Endothelial cell of umbilical vein (primary cell): ENCODE measurements at regions not wholly inside any gene's neighbourhood (a gene's known extent, or its start where the extent isn't known, plus 50 kb on each side); places are given as distances from the start of the nearest gene placed in this dataset.

Experiments used
- BruUV-seq: library from RNA; stranded (reverse); fragments of 400-500 nt; replicated peaks from 2 replicates; lab custom pipeline; 2021; lab: Mats Ljungman, UMichigan
- CTCF ChIA-PET: fragments of 300-600, 350-600 bp; sonication (Branson Sonifier 250); formaldehyde crosslinking; loops from one replicate; lab custom pipeline; 2021; ENCODE audit warnings: antibody characterized with exemption, inconsistent platforms; lab: Charles Lee
- POLR2A ChIA-PET: fragments of 300-600, 350-600 bp; sonication (Branson Sonifier 250); formaldehyde crosslinking; loops from one replicate; lab custom pipeline; 2021; ENCODE audit warnings: antibody characterized with exemption, inconsistent platforms; lab: Charles Lee
- DNase-seq: peaks from one replicate; pipeline ENCODE4 v3.0.0-alpha.2; 2011; ENCODE audit warnings: low read depth, low spot score
- FAIRE-seq: peaks from 2 replicates; lab custom pipeline; 2011; peaks lifted over from hg19 to GRCh38; lab: Jason Lieb, UNC
- H2AFZ ChIP-seq: 2 replicates; pipeline ENCODE4 v1.6.0; 2012; ENCODE audit warnings: low read depth, low read length, control low read depth, inconsistent platforms
- H3K27ac ChIP-seq: 2 replicates; pipeline ENCODE4 v1.5.1; 2011; ENCODE audit warnings: low read depth, mild to moderate bottlenecking, control low read depth, low read length, moderate library complexity; ENCODE audit not compliant: insufficient read depth
- H3K27me3 ChIP-seq, 2 experiments: 2 replicates each; pipeline versions ENCODE4 v1.6.0 to v1.6.1; 2011; ENCODE audit warnings: low read length in 2 of 2, mixed read lengths in 1 of 2; ENCODE audit not compliant: control insufficient read depth in 2 of 2, insufficient read depth in 2 of 2
- H3K36me3 ChIP-seq, 2 experiments: 2 replicates in 1 of 2; 3 replicates in 1 of 2; pipeline ENCODE4 v1.5.1; 2011; ENCODE audit warnings: low read length in 2 of 2, mild to moderate bottlenecking in 1 of 2, moderate library complexity in 1 of 2; ENCODE audit not compliant: control insufficient read depth in 2 of 2, insufficient read depth in 2 of 2; ENCODE audit errors: extremely low read depth in 1 of 2
- H3K4me1 ChIP-seq: 3 replicates; pipeline ENCODE4 v1.5.1; 2011; ENCODE audit warnings: mild to moderate bottlenecking, low read length; ENCODE audit not compliant: control insufficient read depth, insufficient read depth; ENCODE audit errors: extremely low read depth
- H3K4me2 ChIP-seq: 2 replicates; pipeline ENCODE4 v1.6.1; 2011; ENCODE audit warnings: low read length, control low read depth, mixed read lengths; ENCODE audit not compliant: insufficient read depth
- H3K4me3 ChIP-seq, 3 experiments: fragments of 200-600 bp in 1 of 3; sonication (generic), shearing (Covaris generic) in 1 of 3; replicated peaks in 1 of 3; 2 replicates each; pipeline ENCODE4 v1.5.1; 2011 to 2016; ENCODE audit warnings: control low read depth in 3 of 3, low read length in 3 of 3, mild to moderate bottlenecking in 2 of 3, inconsistent platforms in 1 of 3, low read depth in 1 of 3, moderate library complexity in 1 of 3; ENCODE audit not compliant: insufficient read depth in 1 of 3
- H3K79me2 ChIP-seq: 2 replicates; pipeline ENCODE4 v1.6.0; 2012; ENCODE audit warnings: low read length, inconsistent platforms; ENCODE audit not compliant: control insufficient read depth, insufficient read depth
- H3K9ac ChIP-seq: replicated peaks from 2 replicates; pipeline ENCODE3; 2011; ENCODE audit warnings: low read length, control low read depth; ENCODE audit not compliant: insufficient read depth; ENCODE audit errors: extremely low read depth
- H3K9me1 ChIP-seq: replicated peaks from 3 replicates; pipeline ENCODE4 v1.6.0; 2011; ENCODE audit warnings: mild to moderate bottlenecking, low read length; ENCODE audit not compliant: control insufficient read depth, insufficient read depth; ENCODE audit errors: extremely low read depth
- H3K9me3 ChIP-seq: replicated peaks from 2 replicates; pipeline ENCODE4 v1.5.1; 2012; ENCODE audit warnings: low read length, inconsistent platforms; ENCODE audit not compliant: control insufficient read depth, insufficient read depth
- H4K20me1 ChIP-seq: replicated peaks from 2 replicates; pipeline ENCODE3; 2011; ENCODE audit warnings: mild to moderate bottlenecking, low read length; ENCODE audit not compliant: control insufficient read depth, insufficient read depth; ENCODE audit errors: extremely low read depth
- EZH2 ChIP-seq: IDR thresholded peaks from 2 replicates; pipeline ENCODE4 v1.6.1; 2012; ENCODE audit warnings: borderline replicate concordance, low read depth, mild to moderate bottlenecking, moderate library complexity, low read length, inconsistent platforms; ENCODE audit not compliant: severe bottlenecking
- FOS ChIP-seq: IDR thresholded peaks from 2 replicates; pipeline ENCODE4 v1.6.1; 2011; ENCODE audit warnings: mild to moderate bottlenecking, low read length, moderate library complexity, borderline replicate concordance; ENCODE audit not compliant: insufficient read depth
- GATA2 ChIP-seq: IDR thresholded peaks from 2 replicates; pipeline ENCODE4 v1.7.0; 2011; ENCODE audit warnings: low read depth, mild to moderate bottlenecking, moderate library complexity, mixed read lengths, low read length; ENCODE audit not compliant: insufficient read length, insufficient read depth
- JUN ChIP-seq: IDR thresholded peaks from 2 replicates; pipeline ENCODE4 v1.6.1; 2011; ENCODE audit warnings: borderline replicate concordance, low read depth; ENCODE audit not compliant: insufficient read length, insufficient read depth
- MYC ChIP-seq: IDR thresholded peaks from one replicate; pipeline ENCODE4 v1.6.1; 2011; ENCODE audit warnings: mild to moderate bottlenecking, low read depth, low read length
- POLR2A ChIP-seq: IDR thresholded peaks from 2 replicates; pipeline ENCODE4 v1.6.1; 2012; ENCODE audit warnings: low read depth, mild to moderate bottlenecking, control low read depth, low read length
- POLR2AphosphoS5 ChIP-seq: IDR thresholded peaks from 2 replicates; pipeline ENCODE4 v1.6.1; 2012; ENCODE audit warnings: low read depth, mild to moderate bottlenecking, control low read depth, low read length, moderate library complexity; ENCODE audit not compliant: insufficient read depth
- dilution Hi-C: fragments of 300-500 bp; cut with MboI; formaldehyde crosslinking; loops from one replicate; pipeline ENCODE4 v1.15.0; 2019; ENCODE audit warnings: low sequenced_read_pairs; ENCODE audit not compliant: extremely low pct_ligation_motif_present
- intact Hi-C: fragments of 100-400 bp; cut with micrococcal nuclease; formaldehyde crosslinking; loops from one replicate; pipeline ENCODE4 v1.10.0; 2022
- TF ChIP-seq, protein P1 (sequence below): IDR thresholded peaks from 2 replicates; pipeline ENCODE4 v1.6.1; 2011; ENCODE audit not compliant: insufficient read depth, insufficient read length
- TF ChIP-seq, protein P2 (sequence below), 2 donors: IDR thresholded peaks; 1 replicate in 1 of 2; 2 replicates in 1 of 2; pipeline ENCODE4 v1.5.1; 2011; ENCODE audit warnings: low read length in 2 of 2, mild to moderate bottlenecking in 2 of 2, moderate library complexity in 2 of 2, control low read depth in 1 of 2, inconsistent platforms in 1 of 2, low read depth in 1 of 2; ENCODE audit not compliant: insufficient read depth in 1 of 2; ENCODE audit errors: extremely low read depth in 1 of 2

DNA sequence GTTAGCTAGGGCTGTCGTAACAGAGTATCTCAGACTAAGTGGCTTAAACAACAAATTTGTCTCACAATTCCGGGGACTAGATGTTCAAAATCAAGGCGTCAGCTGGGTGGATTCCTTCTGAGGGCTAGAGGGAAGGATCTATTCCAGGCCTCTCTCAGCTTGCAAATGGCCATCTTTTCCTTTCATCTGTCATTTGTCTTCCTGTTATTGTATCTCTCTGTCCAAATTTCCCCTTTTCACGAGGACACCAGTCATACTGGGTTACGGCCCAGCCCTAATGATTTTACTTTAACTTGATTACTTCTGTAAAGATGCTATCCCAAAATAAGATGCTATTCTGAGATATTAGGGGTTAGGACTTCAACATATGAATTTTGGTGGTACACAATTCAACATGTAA is 119.0 kb upstream of the CPSF6 start:
- Histone ChIP-seq H3K9me1 (no peaks in the 10 kb centered on the region), H3K27me3 (peaks cover 2% of the 10 kb centered on the region in 2 experiments), H3K4me2 (no peak overlapping the region), H3K27ac (no peak overlapping the region), H3K79me2 (no peaks in the 10 kb centered on the region), H2AFZ (no peak overlapping the region), H4K20me1 (no peaks in the 10 kb centered on the region), H3K4me3 (no peak overlapping the region), H3K9ac (no peak overlapping the region), H3K4me1 (no peaks in the 10 kb centered on the region), H3K36me3 (no peaks in the 10 kb centered on the region), H3K9me3 (no peaks in the 10 kb centered on the region)
- no TSS peak for BruUV-seq
- DNase-seq (no peak), FAIRE-seq (no peak)
- TF ChIP-seq, protein P1, sequence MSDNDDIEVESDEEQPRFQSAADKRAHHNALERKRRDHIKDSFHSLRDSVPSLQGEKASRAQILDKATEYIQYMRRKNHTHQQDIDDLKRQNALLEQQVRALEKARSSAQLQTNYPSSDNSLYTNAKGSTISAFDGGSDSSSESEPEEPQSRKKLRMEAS: no peak
- TF ChIP-seq GATA2 (no peak), FOS (no peak), POLR2AphosphoS5 (no peak), POLR2A (no peak), EZH2 (no peak), JUN (no peak), MYC (no peak)
- TF ChIP-seq, protein P2, sequence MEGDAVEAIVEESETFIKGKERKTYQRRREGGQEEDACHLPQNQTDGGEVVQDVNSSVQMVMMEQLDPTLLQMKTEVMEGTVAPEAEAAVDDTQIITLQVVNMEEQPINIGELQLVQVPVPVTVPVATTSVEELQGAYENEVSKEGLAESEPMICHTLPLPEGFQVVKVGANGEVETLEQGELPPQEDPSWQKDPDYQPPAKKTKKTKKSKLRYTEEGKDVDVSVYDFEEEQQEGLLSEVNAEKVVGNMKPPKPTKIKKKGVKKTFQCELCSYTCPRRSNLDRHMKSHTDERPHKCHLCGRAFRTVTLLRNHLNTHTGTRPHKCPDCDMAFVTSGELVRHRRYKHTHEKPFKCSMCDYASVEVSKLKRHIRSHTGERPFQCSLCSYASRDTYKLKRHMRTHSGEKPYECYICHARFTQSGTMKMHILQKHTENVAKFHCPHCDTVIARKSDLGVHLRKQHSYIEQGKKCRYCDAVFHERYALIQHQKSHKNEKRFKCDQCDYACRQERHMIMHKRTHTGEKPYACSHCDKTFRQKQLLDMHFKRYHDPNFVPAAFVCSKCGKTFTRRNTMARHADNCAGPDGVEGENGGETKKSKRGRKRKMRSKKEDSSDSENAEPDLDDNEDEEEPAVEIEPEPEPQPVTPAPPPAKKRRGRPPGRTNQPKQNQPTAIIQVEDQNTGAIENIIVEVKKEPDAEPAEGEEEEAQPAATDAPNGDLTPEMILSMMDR (IDR thresholded peaks at IDR 0.05; ENCODE audit: extremely low read depth in 1 of 2, insufficient read depth in 1 of 2, low read depth in 1 of 2, low read length in 2 of 2): no peak
- CTCF ChIA-PET: no interaction called here
- dilution Hi-C loops (no loop called here), intact Hi-C loops (no loop called here)
- POLR2A ChIA-PET: no interaction called here
